HFF-Myc (cell line): ENCODE measurements at regions not wholly inside any gene's neighbourhood (a gene's known extent, or its start where the extent isn't known, plus 50 kb on each side); places are given as distances from the start of the nearest gene placed in this dataset.

ENCODE experiments used
- DNase-seq: peaks from one replicate; pipeline ENCODE4 v3.0.0-alpha.2; 2011; ENCODE audit warnings: low read depth; ENCODE audit errors: extremely low read depth
- H3K4me3 ChIP-seq: replicated peaks from 2 replicates; pipeline ENCODE4 v1.5.1; 2011; ENCODE audit warnings: low read depth, mild to moderate bottlenecking, control low read depth, low read length
- TF ChIP-seq, protein P1 (sequence below): IDR thresholded peaks from 2 replicates; pipeline ENCODE4 v1.5.1; 2012; ENCODE audit warnings: mild to moderate bottlenecking, low read depth, low read length, control low read depth; ENCODE audit errors: missing control alignments

DNA sequence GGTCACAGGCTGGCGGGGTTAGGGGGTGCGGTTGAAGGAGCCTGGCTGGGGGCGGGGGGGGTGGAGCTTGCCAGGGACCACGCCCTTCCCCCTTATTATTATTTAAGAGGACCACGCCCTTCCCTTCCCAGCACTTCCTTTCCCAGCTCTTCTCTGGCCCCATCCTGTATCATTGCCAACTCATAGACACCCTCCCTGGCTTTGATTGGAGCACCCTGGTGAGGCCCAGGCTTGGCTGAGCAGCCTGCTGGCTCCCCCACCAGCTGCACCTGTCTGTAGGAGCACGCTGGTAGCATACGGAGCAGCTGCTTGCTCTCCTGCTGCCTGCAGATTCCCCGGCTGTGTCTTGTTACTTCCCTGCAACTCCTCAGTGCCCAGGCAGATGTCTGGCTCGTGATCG, 62.5 kb upstream of the PDX1 start:
- no peak for DNase-seq
- no peak overlapping the region for H3K4me3 ChIP-seq
- TF ChIP-seq, protein P1, sequence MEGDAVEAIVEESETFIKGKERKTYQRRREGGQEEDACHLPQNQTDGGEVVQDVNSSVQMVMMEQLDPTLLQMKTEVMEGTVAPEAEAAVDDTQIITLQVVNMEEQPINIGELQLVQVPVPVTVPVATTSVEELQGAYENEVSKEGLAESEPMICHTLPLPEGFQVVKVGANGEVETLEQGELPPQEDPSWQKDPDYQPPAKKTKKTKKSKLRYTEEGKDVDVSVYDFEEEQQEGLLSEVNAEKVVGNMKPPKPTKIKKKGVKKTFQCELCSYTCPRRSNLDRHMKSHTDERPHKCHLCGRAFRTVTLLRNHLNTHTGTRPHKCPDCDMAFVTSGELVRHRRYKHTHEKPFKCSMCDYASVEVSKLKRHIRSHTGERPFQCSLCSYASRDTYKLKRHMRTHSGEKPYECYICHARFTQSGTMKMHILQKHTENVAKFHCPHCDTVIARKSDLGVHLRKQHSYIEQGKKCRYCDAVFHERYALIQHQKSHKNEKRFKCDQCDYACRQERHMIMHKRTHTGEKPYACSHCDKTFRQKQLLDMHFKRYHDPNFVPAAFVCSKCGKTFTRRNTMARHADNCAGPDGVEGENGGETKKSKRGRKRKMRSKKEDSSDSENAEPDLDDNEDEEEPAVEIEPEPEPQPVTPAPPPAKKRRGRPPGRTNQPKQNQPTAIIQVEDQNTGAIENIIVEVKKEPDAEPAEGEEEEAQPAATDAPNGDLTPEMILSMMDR, result no peak

DNA sequence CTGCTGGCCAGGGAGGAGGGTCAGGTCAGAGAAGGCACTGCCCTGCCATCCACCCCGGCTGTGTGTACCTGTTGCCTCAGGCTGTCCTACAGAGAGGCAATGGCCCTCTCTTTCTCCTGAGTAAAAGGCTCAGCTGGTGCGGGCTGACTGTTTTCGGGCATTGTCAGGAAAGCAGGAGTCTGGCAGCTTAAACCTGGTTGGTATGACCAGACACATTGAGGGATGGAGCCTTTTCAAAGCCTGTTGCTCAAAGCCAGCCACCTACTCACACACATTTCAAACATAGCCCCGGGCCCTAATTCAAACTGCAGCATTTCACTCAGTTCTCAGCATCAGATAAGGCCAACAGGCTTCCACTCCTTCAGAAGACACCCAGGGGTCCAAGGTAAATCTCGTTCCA, 61.8 kb upstream of the PDX1 start:
- TF ChIP-seq, protein P1, result no peak
- no peak overlapping the region for H3K4me3 ChIP-seq
- no peak for DNase-seq

DNA sequence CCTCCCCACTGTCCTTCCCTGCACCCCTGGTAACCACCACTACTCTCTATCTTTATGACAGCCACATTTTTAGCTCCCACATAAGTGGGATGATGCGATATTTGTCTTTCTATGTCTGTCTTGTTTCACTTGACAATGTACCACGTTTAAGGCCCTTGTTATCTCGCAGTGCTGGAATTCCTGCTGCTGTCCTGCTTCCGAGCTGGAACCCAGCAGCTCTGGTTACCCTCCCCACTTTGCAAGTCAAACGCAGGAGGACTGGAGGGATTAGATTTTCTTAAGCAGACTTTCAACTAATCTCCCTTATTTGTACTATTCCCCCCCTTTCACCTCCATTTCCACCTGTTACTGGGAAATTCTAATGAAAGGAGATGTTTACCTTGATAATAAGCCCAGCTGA, 59.1 kb upstream of the PDX1 start:
- H3K4me3 ChIP-seq, result no peak overlapping the region
- TF ChIP-seq, protein P1, result no peak
- DNase-seq, result no peak

DNA sequence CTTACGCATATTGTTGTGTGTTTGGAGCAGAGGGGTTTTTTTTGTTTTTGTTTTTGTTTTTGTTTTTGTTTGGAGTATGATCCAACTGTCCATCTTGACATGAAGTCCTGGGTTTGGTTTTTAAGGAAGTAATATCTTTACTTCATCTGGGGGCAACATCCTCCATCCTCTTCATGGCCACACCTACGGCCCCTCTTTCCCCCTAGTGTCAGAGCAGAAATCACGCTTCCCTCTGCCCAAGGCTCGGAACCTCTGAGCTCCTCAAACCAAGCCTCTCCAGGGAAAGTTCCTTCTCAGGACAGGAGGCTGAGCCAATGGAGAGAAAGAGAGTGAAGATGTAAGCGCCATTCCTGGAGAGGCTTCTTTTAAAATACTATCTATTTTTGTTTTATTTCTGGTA, 58.6 kb upstream of the PDX1 start:
- TF ChIP-seq, protein P1, result no peak
- H3K4me3 ChIP-seq, result no peak overlapping the region
- DNase-seq, result no peak

DNA sequence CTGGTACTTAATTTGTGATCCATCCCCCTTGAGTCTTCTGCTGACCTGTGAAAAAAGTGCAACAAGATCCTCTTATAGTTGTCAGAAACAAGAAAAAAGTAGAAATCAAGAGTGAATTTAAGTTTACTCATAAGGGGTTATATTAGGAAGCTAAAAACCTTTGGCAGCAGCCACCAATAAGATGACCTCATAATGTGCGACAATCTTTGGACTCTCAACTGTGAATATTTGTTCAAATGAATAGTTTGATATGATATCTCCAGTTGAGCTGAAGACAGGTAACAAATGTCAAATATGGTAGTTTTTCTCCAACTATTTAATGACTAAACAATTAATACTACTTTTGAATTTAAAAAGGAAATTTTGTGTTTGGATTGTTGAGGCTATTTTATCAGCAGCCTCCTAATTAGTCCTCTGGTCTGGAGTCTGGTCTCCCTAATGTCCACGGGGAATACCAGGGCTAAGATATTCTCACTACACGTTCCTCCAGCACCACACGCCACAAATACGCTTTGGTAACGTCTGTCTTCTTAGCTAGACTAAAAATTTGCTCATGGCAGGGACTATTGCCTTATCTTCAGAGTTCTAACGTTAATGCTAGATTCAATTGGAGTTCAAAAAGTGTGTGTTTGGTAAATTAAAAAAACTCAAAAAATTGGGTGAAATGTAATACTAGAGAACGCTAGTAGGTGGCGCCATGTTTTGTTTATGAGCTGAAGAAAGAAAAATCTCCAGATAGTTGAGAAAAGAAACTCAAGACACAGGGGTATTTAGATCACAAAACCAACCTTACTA, 51.0 kb upstream of the PDX1 start:
- no peak overlapping the region for H3K4me3 ChIP-seq
- TF ChIP-seq, protein P1, result peak; percentile 39
- DNase-seq, result no peak

DNA sequence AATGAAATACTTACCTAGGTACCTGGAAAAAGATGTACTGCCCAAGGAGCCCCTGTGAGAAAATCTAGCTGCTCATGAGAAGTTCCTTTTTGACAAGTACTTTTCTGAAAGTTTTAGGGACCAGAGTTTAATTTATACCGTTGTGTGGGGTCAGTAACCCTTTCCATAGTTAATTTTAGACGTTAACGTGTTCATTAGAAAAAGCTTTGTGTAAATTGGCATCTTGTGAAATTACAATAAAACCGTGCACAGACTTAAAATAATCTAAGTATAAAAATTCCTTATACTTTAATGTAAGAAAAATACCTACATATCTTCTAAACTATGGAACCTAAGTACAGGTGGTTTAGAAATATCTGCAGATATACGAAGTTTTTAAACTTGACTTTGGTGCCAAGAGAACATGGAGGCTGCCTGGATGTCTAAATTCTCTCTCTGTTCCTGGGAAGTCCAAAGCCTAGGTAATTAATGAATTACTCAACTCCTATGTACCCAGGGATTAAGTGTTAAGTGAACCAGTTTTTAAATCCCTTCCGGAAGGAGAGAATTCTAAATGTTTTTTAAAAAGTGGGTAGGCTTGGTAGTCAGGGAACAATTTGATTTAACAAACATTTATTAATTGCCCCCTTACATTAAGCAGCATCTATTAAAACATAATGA, 50.2 kb upstream of the PDX1 start:
- TF ChIP-seq, protein P1, result no peak
- no peak overlapping the region for H3K4me3 ChIP-seq
- no peak for DNase-seq
